Fibroblast of lung (primary cell): ENCODE measurements at regions not wholly inside any gene's neighbourhood (a gene's known extent, or its start where the extent isn't known, plus 50 kb on each side); places are given as distances from the start of the nearest gene placed in this dataset.

Experiments used
- DNase-seq, 2 donors: peaks; one replicate each; pipeline versions ENCODE4 v3.0.0 to v3.0.0-alpha.2; 2010; ENCODE audit warnings: low read depth in 2 of 2
- H2AFZ ChIP-seq: 2 replicates; pipeline ENCODE4 v1.5.1; 2012; ENCODE audit warnings: low read length, control low read depth, inconsistent platforms
- H3K27ac ChIP-seq: 2 replicates; pipeline ENCODE4 v1.5.1; 2011; ENCODE audit warnings: low read length, control low read depth; ENCODE audit not compliant: insufficient read depth
- H3K27me3 ChIP-seq: 2 replicates; pipeline ENCODE4 v1.5.1; 2011; ENCODE audit warnings: mild to moderate bottlenecking, low read length; ENCODE audit not compliant: control insufficient read depth, insufficient read depth
- H3K36me3 ChIP-seq: 2 replicates; pipeline ENCODE4 v1.5.1; 2011; ENCODE audit warnings: low read length; ENCODE audit not compliant: control insufficient read depth, insufficient read depth
- H3K4me1 ChIP-seq: 2 replicates; pipeline ENCODE4 v1.5.1; 2011; ENCODE audit warnings: low read length; ENCODE audit not compliant: control insufficient read depth, insufficient read depth; ENCODE audit errors: extremely low read depth
- H3K4me2 ChIP-seq: 2 replicates; pipeline ENCODE4 v1.5.1; 2011; ENCODE audit warnings: low read length, control low read depth; ENCODE audit not compliant: insufficient read depth; ENCODE audit errors: extremely low read depth
- H3K4me3 ChIP-seq, 4 experiments: fragments of 200-600 bp in 1 of 4; sonication (generic) in 1 of 4; replicated peaks in 1 of 4; 2 replicates each; pipeline ENCODE4 v1.5.1; 2011 to 2016; ENCODE audit warnings: low read length in 4 of 4, low read depth in 3 of 4, mild to moderate bottlenecking in 3 of 4, control low read depth in 2 of 4, inconsistent platforms in 1 of 4, mixed read lengths in 1 of 4; ENCODE audit not compliant: insufficient read depth in 1 of 4; ENCODE audit errors: control extremely low read depth in 1 of 4
- H3K79me2 ChIP-seq: 2 replicates; pipeline ENCODE4 v1.5.1; 2012; ENCODE audit warnings: mild to moderate bottlenecking, low read length, inconsistent platforms; ENCODE audit not compliant: control insufficient read depth, insufficient read depth
- H3K9ac ChIP-seq: 2 replicates; pipeline ENCODE4 v1.5.1; 2011; ENCODE audit warnings: mild to moderate bottlenecking, low read length, control low read depth; ENCODE audit not compliant: insufficient read depth
- H3K9me3 ChIP-seq: 2 replicates; pipeline ENCODE4 v1.5.1; 2012; ENCODE audit warnings: low read depth, low read length; ENCODE audit not compliant: control insufficient read depth, insufficient read depth
- H4K20me1 ChIP-seq: 2 replicates; pipeline ENCODE4 v1.5.1; 2011; ENCODE audit warnings: low read length; ENCODE audit not compliant: control insufficient read depth, insufficient read depth; ENCODE audit errors: extremely low read depth
- EZH2 ChIP-seq: IDR thresholded peaks from 2 replicates; pipeline ENCODE4 v1.5.1; 2012; ENCODE audit warnings: low read length, control low read depth, mild to moderate bottlenecking; ENCODE audit errors: missing control alignments
- TF ChIP-seq, protein P1 (sequence below), 2 donors: IDR thresholded peaks in 1 of 2; conservative IDR thresholded peaks in 1 of 2; 1 replicate in 1 of 2; 2 replicates in 1 of 2; pipeline ENCODE4 v1.5.1; 2011 to 2012; ENCODE audit warnings: low read length in 2 of 2, control low read depth in 1 of 2, inconsistent platforms in 1 of 2, low read depth in 1 of 2, mild to moderate bottlenecking in 1 of 2

DNA sequence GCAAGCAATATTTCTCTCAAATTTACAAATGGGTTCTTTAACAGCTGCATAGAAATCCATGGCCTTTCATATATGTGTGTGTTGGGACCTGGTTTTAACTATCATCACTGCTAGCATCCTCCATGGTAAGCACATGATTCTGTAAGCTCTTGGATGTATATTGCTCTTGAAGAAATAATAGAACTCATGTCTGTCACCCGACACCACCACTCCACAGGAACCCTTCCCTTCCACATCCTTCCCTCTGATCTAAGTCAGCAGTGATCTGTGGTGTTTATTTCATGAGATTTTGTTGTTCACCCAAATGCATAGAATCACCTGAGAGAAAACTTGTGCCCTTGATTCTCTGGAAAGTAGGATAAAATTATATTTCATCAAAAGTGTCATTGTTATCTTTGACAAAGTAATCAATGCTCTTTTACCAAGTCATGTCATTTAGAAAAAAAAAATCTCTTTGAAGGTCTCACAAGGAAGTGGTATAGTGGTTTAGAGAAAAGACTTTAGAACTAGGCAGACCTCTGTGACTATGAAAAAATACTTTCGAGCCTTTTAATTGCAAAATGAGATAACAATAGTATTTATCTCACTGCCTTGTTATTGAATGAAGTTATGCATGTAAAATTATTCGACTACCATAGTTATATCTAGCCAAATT lies 649.8 kb upstream of the SLC35B3 start:
- Histone ChIP-seq H2AFZ (no peak overlapping the region), H3K4me2 (no peak overlapping the region), H3K9ac (no peak overlapping the region), H3K36me3 (no peaks in the 10 kb centered on the region), H3K27ac (no peak overlapping the region), H3K79me2 (no peaks in the 10 kb centered on the region), H3K4me3 (no peak overlapping the region), H3K27me3 (no peaks in the 10 kb centered on the region), H3K4me1 (no peaks in the 10 kb centered on the region), H3K9me3 (no peaks in the 10 kb centered on the region), H4K20me1 (no peaks in the 10 kb centered on the region)
- no peak for TF ChIP-seq EZH2
- TF ChIP-seq, protein P1, sequence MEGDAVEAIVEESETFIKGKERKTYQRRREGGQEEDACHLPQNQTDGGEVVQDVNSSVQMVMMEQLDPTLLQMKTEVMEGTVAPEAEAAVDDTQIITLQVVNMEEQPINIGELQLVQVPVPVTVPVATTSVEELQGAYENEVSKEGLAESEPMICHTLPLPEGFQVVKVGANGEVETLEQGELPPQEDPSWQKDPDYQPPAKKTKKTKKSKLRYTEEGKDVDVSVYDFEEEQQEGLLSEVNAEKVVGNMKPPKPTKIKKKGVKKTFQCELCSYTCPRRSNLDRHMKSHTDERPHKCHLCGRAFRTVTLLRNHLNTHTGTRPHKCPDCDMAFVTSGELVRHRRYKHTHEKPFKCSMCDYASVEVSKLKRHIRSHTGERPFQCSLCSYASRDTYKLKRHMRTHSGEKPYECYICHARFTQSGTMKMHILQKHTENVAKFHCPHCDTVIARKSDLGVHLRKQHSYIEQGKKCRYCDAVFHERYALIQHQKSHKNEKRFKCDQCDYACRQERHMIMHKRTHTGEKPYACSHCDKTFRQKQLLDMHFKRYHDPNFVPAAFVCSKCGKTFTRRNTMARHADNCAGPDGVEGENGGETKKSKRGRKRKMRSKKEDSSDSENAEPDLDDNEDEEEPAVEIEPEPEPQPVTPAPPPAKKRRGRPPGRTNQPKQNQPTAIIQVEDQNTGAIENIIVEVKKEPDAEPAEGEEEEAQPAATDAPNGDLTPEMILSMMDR (conservative IDR thresholded peaks at IDR 0.05 in 1 of 2, IDR thresholded peaks at IDR 0.05 in 1 of 2; ENCODE audit: low read depth in 1 of 2, low read length in 2 of 2), result no peak
- DNase-seq, result no peak

DNA sequence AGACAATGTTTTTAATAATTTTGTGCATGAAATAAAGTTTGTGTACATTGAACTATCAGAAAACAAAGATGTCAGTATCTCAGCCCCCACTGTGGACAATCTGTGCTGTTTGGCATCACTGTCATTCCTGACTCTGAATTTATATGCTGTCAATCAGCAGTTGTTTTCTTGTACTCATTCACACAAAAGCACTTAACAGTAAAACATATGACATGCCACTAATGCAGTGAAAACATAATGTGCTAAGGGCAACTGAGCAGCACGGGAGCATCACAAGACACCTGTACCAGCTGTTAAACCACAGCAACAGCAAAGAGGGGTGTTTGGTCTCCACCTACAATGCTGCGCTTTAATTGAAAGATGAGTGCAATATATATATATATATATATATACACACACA lies 647.8 kb upstream of the SLC35B3 start:
- no peak for TF ChIP-seq EZH2
- TF ChIP-seq, protein P1 (conservative IDR thresholded peaks at IDR 0.05 in 1 of 2, IDR thresholded peaks at IDR 0.05 in 1 of 2; ENCODE audit: low read depth in 1 of 2, low read length in 2 of 2), result no peak

DNA sequence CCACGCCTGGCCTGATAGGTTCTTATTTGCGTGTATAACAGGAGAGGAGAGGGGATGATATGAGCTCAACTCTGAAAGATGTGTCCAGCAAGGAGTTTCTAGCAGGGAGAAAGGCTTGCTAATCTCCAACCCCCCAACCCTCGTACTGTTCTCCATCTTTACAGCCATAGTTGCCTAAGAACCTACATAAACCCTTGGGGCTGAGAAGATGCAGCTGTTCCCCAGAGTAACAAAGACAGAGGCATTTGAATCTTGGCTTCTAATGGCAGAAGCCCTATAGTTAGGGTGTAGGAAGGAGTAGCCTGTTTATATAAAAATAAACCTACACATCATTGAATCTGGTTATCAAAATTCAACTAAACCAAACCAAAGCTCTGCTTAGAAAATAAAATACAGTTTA lies 631.4 kb upstream of the SLC35B3 start:
- no peak for TF ChIP-seq EZH2
- TF ChIP-seq, protein P1 (conservative IDR thresholded peaks at IDR 0.05 in 1 of 2, IDR thresholded peaks at IDR 0.05 in 1 of 2; ENCODE audit: low read depth in 1 of 2, low read length in 2 of 2), result no peak
- Histone ChIP-seq H3K79me2 (no peaks in the 10 kb centered on the region), H3K9me3 (no peaks in the 10 kb centered on the region), H3K27ac (no peak overlapping the region), H3K27me3 (no peaks in the 10 kb centered on the region), H3K36me3 (no peaks in the 10 kb centered on the region), H3K4me3 (no peak overlapping the region), H4K20me1 (no peaks in the 10 kb centered on the region), H3K4me2 (no peak overlapping the region), H2AFZ (no peak overlapping the region), H3K4me1 (no peaks in the 10 kb centered on the region), H3K9ac (no peak overlapping the region)
- no peak for DNase-seq

More for the DNA sequence above, 647.8 kb upstream of the SLC35B3 start:
- Histone ChIP-seq H3K79me2 (no peaks in the 10 kb centered on the region), H4K20me1 (no peaks in the 10 kb centered on the region), H3K4me3 (no peak overlapping the region), H3K4me2 (no peak overlapping the region), H3K27ac (no peak overlapping the region), H3K27me3 (no peaks in the 10 kb centered on the region), H2AFZ (no peak overlapping the region), H3K4me1 (no peaks in the 10 kb centered on the region), H3K9me3 (no peaks in the 10 kb centered on the region), H3K9ac (no peak overlapping the region), H3K36me3 (no peaks in the 10 kb centered on the region)
- no peak for DNase-seq
